Liver (tissue), 2 donors: ENCODE measurements at regions not wholly inside any gene's neighbourhood (a gene's known extent, or its start where the extent isn't known, plus 50 kb on each side); places are given as distances from the start of the nearest gene placed in this dataset.

Experiments
- TF ChIP-seq, protein P1 (sequence below): fragments of 150-350 bp; IDR thresholded peaks from 2 replicates; pipeline ENCODE4 v1.5.1; 2017; ENCODE audit warnings: improper control_type of control experiment, low read depth, low read length; ENCODE audit not compliant: missing input control
- donor health status: healthy.

DNA sequence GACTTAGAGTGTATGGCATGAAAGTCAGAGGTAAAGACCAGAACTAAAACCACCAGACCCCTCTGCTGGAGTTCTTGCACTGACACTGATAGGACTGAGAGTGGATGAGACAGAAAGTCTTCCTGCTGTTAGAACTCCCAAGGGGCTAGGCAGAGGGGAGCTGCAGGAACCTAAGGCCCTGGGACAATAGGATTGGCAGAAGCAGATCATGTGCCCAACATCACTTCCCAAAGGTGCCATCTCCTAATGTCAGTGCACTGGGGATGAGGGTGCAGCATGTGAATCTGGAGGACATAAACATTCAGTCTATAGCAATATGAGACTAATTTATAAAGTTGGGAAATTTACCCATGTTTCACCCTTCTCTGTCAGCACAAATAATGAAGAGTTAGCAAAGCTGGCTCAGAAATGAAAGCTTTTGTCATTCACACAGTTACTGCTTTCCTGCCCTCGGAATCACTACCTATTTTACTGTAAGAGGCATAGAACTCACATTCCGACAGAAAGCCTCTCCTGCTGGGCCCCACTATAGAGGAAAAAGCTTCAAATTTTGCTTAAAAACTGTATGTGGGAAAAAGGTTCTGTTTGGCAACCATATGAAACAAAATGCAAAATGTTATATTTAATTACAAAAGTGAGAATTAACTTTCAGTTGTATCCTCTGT, 49.9 kb upstream of the SSX2IP start (continued):
- TF ChIP-seq, protein P1, sequence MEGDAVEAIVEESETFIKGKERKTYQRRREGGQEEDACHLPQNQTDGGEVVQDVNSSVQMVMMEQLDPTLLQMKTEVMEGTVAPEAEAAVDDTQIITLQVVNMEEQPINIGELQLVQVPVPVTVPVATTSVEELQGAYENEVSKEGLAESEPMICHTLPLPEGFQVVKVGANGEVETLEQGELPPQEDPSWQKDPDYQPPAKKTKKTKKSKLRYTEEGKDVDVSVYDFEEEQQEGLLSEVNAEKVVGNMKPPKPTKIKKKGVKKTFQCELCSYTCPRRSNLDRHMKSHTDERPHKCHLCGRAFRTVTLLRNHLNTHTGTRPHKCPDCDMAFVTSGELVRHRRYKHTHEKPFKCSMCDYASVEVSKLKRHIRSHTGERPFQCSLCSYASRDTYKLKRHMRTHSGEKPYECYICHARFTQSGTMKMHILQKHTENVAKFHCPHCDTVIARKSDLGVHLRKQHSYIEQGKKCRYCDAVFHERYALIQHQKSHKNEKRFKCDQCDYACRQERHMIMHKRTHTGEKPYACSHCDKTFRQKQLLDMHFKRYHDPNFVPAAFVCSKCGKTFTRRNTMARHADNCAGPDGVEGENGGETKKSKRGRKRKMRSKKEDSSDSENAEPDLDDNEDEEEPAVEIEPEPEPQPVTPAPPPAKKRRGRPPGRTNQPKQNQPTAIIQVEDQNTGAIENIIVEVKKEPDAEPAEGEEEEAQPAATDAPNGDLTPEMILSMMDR: no peak
